ENCODE measurements at regions not wholly inside any gene's neighbourhood (a gene's known extent, or its start where the extent isn't known, plus 50 kb on each side); places are given as distances from the start of the nearest gene placed in this dataset.

DNA sequence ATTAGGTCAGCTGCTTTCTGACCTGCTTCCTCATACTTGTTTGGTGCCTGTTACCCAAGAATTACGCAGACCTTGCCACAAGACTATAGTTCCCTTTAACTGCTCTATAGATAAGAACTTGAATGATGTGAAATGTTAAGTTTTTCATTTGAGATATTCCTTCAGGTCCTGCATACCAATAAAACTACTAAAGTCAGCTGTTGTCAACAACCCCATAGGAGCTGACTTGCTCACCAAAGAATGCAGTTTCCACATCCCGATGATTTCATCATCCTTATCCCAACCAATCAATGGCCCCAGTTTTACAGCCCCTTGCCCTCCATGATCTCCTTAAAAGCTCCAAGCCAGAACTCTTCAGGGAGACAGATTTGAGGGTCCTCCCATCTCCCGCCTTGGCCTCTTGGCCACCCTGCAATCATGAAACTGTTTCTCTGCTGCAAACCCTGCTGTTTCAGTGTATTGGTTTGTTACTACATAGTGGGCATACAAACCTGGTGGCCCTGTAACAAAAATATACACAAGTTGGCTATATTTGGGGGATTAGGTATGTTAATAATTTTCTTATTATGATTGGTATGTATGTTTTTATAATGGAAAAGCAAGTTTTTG lies 396.3 kb upstream of the CHST9 start:
- no peak overlapping the region for H3K4me3 ChIP-seq (ENCODE audit: low read depth, low read length)
- TF ChIP-seq, protein P1, sequence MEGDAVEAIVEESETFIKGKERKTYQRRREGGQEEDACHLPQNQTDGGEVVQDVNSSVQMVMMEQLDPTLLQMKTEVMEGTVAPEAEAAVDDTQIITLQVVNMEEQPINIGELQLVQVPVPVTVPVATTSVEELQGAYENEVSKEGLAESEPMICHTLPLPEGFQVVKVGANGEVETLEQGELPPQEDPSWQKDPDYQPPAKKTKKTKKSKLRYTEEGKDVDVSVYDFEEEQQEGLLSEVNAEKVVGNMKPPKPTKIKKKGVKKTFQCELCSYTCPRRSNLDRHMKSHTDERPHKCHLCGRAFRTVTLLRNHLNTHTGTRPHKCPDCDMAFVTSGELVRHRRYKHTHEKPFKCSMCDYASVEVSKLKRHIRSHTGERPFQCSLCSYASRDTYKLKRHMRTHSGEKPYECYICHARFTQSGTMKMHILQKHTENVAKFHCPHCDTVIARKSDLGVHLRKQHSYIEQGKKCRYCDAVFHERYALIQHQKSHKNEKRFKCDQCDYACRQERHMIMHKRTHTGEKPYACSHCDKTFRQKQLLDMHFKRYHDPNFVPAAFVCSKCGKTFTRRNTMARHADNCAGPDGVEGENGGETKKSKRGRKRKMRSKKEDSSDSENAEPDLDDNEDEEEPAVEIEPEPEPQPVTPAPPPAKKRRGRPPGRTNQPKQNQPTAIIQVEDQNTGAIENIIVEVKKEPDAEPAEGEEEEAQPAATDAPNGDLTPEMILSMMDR (IDR thresholded peaks at IDR 0.05; ENCODE audit: low read depth, low read length): no peak

DNA sequence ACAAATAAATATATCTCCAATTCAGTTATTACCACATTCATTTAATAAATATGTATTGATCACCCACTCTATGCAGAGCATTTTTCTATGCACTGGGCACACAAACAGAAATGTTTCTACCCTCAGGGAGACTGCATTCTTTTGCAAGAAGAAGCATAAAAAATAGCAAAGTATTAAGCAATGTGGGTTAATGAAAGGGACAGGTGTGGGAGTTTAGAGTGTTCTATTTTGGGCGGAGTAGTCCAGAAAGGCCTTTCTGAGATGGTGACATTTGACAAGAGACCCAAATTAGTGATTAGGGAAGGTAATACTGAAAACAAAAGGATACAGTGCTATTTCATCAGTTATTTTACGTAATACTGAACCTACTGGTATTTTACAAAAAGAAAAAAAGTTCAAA lies 394.3 kb upstream of the CHST9 start:
- no peak overlapping the region for H3K4me3 ChIP-seq (ENCODE audit: low read depth, low read length)
- TF ChIP-seq, protein P1 (IDR thresholded peaks at IDR 0.05; ENCODE audit: low read depth, low read length): no peak

GRCh38 chr18:27577752-27578151 lies 392.6 kb upstream of the CHST9 start:
- no peak overlapping the region for H3K4me3 ChIP-seq (ENCODE audit: low read depth, low read length)
- TF ChIP-seq, protein P1 (IDR thresholded peaks at IDR 0.05; ENCODE audit: low read depth, low read length): no peak

DNA sequence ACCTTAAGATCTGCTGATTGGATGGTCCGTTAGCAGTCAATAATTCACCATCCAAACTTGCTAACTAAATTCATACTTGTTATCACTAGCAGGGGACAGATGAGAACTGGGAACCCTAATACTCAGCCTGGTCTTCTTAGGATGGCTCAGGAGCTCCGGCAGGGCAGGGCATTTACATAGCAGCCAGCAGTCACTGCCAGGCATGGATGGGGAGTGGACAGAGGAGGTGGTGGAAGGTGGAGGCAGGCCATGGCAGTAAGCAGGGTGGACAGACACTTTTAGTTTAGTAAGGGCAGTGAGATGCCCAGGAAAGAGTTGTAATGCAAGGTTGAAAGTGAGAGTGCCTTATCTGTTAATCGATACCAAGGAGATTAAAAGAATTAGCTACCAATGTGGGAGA lies 392.2 kb upstream of the CHST9 start:
- H3K4me3 ChIP-seq (ENCODE audit: low read depth, low read length): no peak overlapping the region
- TF ChIP-seq, protein P1 (IDR thresholded peaks at IDR 0.05; ENCODE audit: low read depth, low read length): no peak

DNA sequence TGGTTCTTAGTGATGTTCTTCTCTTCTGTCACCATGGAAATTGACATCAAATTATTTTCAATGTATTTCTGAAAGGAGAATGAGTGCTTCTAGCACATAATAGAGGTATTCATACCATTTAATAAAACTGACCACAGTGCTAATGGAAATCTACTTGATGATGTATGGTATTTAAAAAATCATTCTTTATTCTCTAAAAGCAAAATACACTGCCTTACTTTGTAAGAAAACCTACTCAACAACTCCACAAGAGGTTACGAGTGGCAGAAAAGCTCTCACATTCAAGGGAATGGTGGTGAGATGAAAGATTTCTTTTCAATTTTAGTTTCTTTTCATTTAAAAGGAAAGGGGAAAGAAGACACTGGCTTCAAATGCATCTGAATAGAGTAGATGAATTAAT lies 382.3 kb upstream of the CHST9 start:
- no peak overlapping the region for H3K4me3 ChIP-seq (ENCODE audit: low read depth, low read length)
- TF ChIP-seq, protein P1 (IDR thresholded peaks at IDR 0.05; ENCODE audit: low read depth, low read length): no peak

DNA sequence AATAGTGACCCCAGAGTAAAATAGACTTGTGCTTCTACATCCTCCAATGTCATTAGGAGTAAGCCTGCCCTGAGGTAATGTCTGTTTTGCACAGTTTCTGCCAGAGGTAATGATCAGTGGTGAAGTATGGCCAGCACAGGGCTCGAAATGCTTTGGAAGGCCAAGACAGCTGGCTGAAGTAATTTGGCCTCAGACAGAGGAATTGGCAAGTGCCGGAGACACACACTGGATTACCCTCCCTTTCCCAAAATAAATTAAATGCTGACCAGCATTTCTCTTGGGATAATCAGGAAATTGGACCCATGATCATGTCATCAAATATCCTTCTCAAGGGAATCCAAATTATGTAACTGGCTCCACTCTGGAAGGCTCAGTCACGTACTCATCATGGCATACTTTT lies 379.0 kb upstream of the CHST9 start:
- TF ChIP-seq, protein P1 (IDR thresholded peaks at IDR 0.05; ENCODE audit: low read depth, low read length): no peak
- no peak overlapping the region for H3K4me3 ChIP-seq (ENCODE audit: low read depth, low read length)

- TF ChIP-seq, protein P1 (IDR thresholded peaks at IDR 0.05; ENCODE audit: low read depth, low read length): no peak
- H3K4me3 ChIP-seq (ENCODE audit: low read depth, low read length): no peak overlapping the region
Observed at GRCh38 chr18:27558388-27559155, 373.5 kb upstream of the CHST9 start.

All from WI38 (cell line).